Tibial artery (tissue), 4 donors: ENCODE measurements at regions not wholly inside any gene's neighbourhood (a gene's known extent, or its start where the extent isn't known, plus 50 kb on each side); places are given as distances from the start of the nearest gene placed in this dataset.

Source experiments
- DNase-seq, 2 donors: peaks; one replicate each; pipeline ENCODE4 v3.0.0-alpha.2; 2019
- H3K27ac ChIP-seq, 2 donors: fragments of 200-600 bp; sonication (generic) in 1 of 2; 1 replicate in 1 of 2; 2 replicates in 1 of 2; pipeline ENCODE4 v1.5.1; 2018 to 2019; ENCODE audit warnings: mild to moderate bottlenecking in 1 of 2
- H3K27me3 ChIP-seq, 2 donors: fragments of 200-600 bp; sonication (generic) in 1 of 2; one replicate each; pipeline versions ENCODE4 v1.5.1 to v1.6.0; 2016 to 2019
- H3K36me3 ChIP-seq, 3 donors: fragments of 200-600 bp; sonication (generic) in 2 of 3; one replicate each; pipeline ENCODE4 v1.5.1; 2016 to 2019; ENCODE audit warnings: mild to moderate bottlenecking in 2 of 3
- H3K4me1 ChIP-seq, 4 donors: fragments of 200-600 bp; sonication (generic) in 2 of 4; 1 replicate in 3 of 4; 2 replicates in 1 of 4; pipeline ENCODE4 v1.5.1; 2016 to 2019
- H3K4me3 ChIP-seq, 2 donors: fragments of 200-600 bp; sonication (generic) in 1 of 2; 1 replicate in 1 of 2; 2 replicates in 1 of 2; pipeline ENCODE4 v1.5.1; 2018 to 2019; ENCODE audit warnings: mild to moderate bottlenecking in 2 of 2
- H3K9me3 ChIP-seq, 3 donors: fragments of 200-600 bp; sonication (generic) in 1 of 3; one replicate each; pipeline ENCODE4 v1.5.1; 2016 to 2019
- intact Hi-C: fragments of 100-400 bp; cut with DNase I; formaldehyde crosslinking; loops from one replicate; pipeline ENCODE4 v1.15.0; 2023; ENCODE audit warnings: low total_unique reads
- TF ChIP-seq, protein P1 (sequence below), 2 experiments: fragments of 200-600 bp in 1 of 2; fragments of 450-650 bp in 1 of 2; IDR thresholded peaks; one replicate each; pipeline ENCODE4 v1.5.1; 2017 to 2019; ENCODE audit warnings: antibody characterized with exemption in 2 of 2, mild to moderate bottlenecking in 1 of 2, moderate library complexity in 1 of 2

DNA sequence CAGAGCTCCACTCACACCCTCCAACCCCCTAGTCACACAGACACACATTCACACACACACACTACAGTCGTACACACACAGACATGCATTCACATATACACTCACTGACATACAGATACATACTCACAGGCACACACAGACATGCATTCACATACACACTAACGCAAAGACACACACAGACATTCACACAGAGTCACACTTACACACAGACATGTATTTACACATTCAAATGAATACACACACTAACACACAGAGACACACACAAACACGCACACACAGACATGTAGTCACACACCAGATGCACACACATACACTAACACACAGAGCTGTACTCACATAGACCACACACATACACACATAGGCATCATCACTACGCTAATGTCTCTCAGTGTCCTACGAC, 58.0 kb upstream of the MYL10 start:
- intact Hi-C loops, result loop anchor here (5.0 to 10.0 kb wide), 2 partner anchors 448 to 550 kb away; no protein-coding TSS in a partner anchor
- Histone ChIP-seq H3K27me3 (peaks cover 0 to 7% of the 10 kb centered on the region in 2 donors), H3K36me3 (no peaks in the 10 kb centered on the region), H3K4me1 (peaks cover 0 to 11% (median 8%) of the 10 kb centered on the region in 4 donors), H3K4me3 (no peak overlapping the region), H3K27ac (no peak overlapping the region), H3K9me3 (no peaks in the 10 kb centered on the region)
- TF ChIP-seq, protein P1, sequence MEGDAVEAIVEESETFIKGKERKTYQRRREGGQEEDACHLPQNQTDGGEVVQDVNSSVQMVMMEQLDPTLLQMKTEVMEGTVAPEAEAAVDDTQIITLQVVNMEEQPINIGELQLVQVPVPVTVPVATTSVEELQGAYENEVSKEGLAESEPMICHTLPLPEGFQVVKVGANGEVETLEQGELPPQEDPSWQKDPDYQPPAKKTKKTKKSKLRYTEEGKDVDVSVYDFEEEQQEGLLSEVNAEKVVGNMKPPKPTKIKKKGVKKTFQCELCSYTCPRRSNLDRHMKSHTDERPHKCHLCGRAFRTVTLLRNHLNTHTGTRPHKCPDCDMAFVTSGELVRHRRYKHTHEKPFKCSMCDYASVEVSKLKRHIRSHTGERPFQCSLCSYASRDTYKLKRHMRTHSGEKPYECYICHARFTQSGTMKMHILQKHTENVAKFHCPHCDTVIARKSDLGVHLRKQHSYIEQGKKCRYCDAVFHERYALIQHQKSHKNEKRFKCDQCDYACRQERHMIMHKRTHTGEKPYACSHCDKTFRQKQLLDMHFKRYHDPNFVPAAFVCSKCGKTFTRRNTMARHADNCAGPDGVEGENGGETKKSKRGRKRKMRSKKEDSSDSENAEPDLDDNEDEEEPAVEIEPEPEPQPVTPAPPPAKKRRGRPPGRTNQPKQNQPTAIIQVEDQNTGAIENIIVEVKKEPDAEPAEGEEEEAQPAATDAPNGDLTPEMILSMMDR (IDR thresholded peaks at IDR 0.05), result no peak
- no peak for DNase-seq

DNA sequence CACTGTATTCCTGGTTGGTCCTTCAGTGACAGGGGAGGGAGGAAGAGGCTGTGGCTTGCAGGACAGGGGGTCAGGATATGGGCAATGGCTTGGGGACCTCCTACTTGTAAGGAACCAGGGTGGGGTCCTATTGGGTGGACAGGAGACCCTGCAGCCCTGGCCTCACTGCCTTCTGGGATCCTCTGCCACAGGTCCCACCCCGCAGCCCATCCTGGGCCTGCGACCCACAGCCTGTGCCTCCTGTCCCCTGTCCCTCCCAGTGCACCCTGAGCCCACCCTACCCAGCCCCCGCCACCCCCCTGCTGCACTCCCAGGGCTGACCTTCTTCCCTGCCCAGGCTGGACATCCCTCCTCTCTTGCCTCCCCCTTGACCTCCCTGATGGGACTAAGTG, 58.7 kb upstream of the MYL10 start:
- H3K4me3 ChIP-seq, result no peak overlapping the region
- TF ChIP-seq, protein P1 (IDR thresholded peaks at IDR 0.05), result no peak

DNA sequence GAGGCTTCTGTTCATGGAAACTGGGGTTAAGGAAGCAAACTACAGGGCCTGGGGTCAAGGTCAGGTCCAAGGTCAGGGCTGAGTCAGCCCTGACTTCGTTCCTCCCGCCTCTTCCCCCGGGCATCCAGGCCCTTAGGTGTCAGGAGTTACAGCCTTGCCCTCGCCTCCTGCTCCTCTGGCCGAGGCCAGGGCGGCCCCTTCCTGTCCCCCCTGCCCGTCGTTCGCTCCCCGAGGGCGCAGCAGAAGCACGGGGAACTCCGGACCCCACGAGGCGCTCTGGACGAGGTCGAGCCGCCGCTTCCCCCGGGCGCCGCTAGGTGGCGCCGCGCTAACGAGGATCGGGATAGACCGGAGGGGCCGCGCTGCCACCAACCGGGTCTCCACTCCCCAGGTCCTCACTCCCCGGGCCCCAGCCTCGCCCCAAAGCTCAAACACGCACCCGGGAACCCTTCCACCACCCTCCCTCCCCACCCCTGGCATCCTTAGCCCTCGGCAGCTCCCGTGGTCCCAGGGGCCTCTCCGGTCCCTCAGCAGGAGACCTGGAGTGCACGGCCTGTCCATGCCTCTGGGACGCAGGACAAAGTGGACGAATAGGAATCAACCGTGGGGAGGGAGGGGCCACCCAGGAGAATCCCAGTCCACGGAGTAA, 59.2 kb upstream of the MYL10 start:
- intact Hi-C loops, result loop anchor here (5.0 to 10.0 kb wide), 2 partner anchors 446 to 549 kb away; no protein-coding TSS in a partner anchor
- peak; percentile 60 to 82 for DNase-seq
- Histone ChIP-seq H3K27me3 (peaks cover 0 to 7% of the 10 kb centered on the region in 2 donors), H3K9me3 (no peaks in the 10 kb centered on the region), H3K27ac (no peak overlapping the region), H3K4me1 (peaks cover 0 to 11% (median 8%) of the 10 kb centered on the region in 4 donors), H3K36me3 (no peaks in the 10 kb centered on the region), H3K4me3 (peak overlapping the region in 1 of 2 donors; percentile 36)
- TF ChIP-seq, protein P1 (IDR thresholded peaks at IDR 0.05), result peak; percentile 94 to 96

More for the DNA sequence above, 58.7 kb upstream of the MYL10 start:
- Histone ChIP-seq H3K9me3 (no peaks in the 10 kb centered on the region), H3K27me3 (peaks cover 0 to 7% of the 10 kb centered on the region in 2 donors), H3K27ac (no peak overlapping the region), H3K4me1 (peaks cover 0 to 11% (median 8%) of the 10 kb centered on the region in 4 donors), H3K36me3 (no peaks in the 10 kb centered on the region)
- DNase-seq, result no peak
- intact Hi-C loops, result loop anchor here (5.0 to 10.0 kb wide), 2 partner anchors 447 to 550 kb away; no protein-coding TSS in a partner anchor

DNA sequence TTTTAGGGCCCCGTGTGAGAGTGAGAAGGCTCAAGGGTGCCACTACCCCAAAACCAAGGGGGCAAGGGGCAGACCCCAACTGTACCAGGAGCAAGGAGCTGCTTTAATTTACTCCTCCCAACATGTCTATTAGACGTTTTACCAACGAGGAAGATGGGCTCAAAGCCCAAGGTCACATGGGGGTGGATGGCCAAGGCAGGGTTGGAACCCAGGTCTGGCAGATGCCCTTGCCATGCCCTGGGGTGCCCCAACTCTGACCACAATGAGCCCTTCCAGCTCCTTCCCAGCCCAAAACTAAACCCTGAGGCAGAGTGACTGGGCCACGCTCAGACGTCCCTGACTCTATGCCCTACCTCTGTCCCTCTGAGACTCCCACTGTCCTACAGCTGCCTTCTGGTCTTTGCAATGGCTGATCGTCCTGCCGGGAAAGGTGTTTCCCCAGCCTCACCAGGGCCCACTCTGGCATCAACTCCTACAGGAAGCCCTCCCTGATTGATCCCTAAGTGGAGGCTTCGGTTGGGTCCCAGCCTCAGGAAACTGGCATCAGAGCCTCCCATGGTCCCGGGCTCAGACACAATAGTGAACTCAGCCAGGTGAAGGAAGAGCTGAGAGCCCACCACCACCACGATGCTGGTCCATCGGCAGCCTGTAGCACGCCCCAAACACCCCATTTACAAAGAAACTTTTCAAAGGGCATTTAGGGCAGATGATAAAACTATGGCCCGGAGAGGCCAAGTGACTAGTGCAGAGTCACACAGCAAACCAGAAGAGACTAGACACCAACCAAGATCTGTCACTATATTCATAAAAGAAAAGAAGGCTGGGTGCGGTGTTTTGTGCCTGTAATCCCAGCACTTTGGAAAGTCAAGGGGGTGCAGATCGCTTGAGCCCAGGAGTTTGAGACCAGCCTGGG, 60.2 kb upstream of the MYL10 start:
- intact Hi-C loops, result loop anchor here (5.0 to 10.0 kb wide), 2 partner anchors 446 to 548 kb away; no protein-coding TSS in a partner anchor
- peaks cover 0 to 11% (median 8%) of the 10 kb centered on the region in 4 donors for H3K4me1 ChIP-seq
- H3K36me3 ChIP-seq, result no peaks in the 10 kb centered on the region
- no peak for DNase-seq
- H3K4me3 ChIP-seq, result no peak overlapping the region
- peaks cover 0 to 7% of the 10 kb centered on the region in 2 donors for H3K27me3 ChIP-seq
- H3K27ac ChIP-seq, result no peak overlapping the region
- no peaks in the 10 kb centered on the region for H3K9me3 ChIP-seq
- TF ChIP-seq, protein P1 (IDR thresholded peaks at IDR 0.05), result no peak

DNA sequence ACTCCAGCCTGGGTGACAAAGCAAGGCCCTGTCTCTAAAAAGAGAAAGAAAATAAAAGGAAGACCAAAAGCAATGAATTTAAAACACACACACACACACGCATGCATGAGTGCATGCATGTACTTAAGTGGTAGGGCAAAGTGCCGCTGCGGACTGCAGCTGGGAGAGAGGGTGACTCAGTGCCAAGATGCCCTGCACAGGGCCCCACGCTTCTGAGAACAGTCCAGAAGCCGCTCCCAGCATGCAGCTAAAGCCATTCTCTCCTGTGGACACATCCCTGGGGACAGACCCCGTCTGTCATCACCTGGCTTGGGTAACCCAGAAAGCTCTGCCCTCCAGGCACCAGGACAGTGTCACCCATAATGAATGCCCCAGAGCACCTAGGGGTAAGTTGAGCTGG, 61.0 kb upstream of the MYL10 start:
- H3K27me3 ChIP-seq, result peaks cover 0 to 7% of the 10 kb centered on the region in 2 donors
- H3K4me1 ChIP-seq, result peaks cover 0 to 11% (median 8%) of the 10 kb centered on the region in 4 donors
- DNase-seq, result no peak
- intact Hi-C loops, result loop anchor here (10.0 kb wide), 1 partner anchor 115 kb away; no protein-coding TSS in a partner anchor
- H3K9me3 ChIP-seq, result no peaks in the 10 kb centered on the region
- no peak overlapping the region for H3K4me3 ChIP-seq
- H3K27ac ChIP-seq, result no peak overlapping the region
- TF ChIP-seq, protein P1 (IDR thresholded peaks at IDR 0.05), result no peak
- H3K36me3 ChIP-seq, result no peaks in the 10 kb centered on the region
